Gastrocnemius medialis (tissue), 4 donors: ENCODE measurements at regions not wholly inside any gene's neighbourhood (a gene's known extent, or its start where the extent isn't known, plus 50 kb on each side); places are given as distances from the start of the nearest gene placed in this dataset.

ENCODE experiments used
- ATAC-seq, 2 donors: fragments of 150-250 bp; one replicate each; pipeline ENCODE4 v1.9.1; 2016
- DNase-seq, 2 donors: peaks; one replicate each; pipeline ENCODE4 v3.0.0-alpha.2; 2019
- H3K27ac ChIP-seq, 4 donors: fragments of 200-600 bp; sonication (generic); 1 replicate in 1 of 4; 2 replicates in 3 of 4; pipeline ENCODE4 v1.5.1; 2016 to 2018; ENCODE audit warnings: mild to moderate bottlenecking in 2 of 4, moderate library complexity in 1 of 4
- H3K27me3 ChIP-seq, 3 donors: fragments of 200-600 bp; sonication (generic) in 2 of 3; 1 replicate in 1 of 3; 2 replicates in 2 of 3; pipeline versions ENCODE4 v1.5.1 to v1.6.0; 2016 to 2019; ENCODE audit warnings: mild to moderate bottlenecking in 1 of 3, moderate library complexity in 1 of 3
- H3K36me3 ChIP-seq, 2 donors: fragments of 200-600 bp; sonication (generic) in 1 of 2; one replicate each; pipeline ENCODE4 v1.5.1; 2017 to 2018
- H3K4me1 ChIP-seq, 2 donors: fragments of 200-600 bp; sonication (generic) in 1 of 2; one replicate each; pipeline ENCODE4 v1.5.1; 2016 to 2017; ENCODE audit warnings: mild to moderate bottlenecking in 2 of 2
- H3K4me3 ChIP-seq, 4 donors: fragments of 200-600 bp; sonication (generic) in 3 of 4; 1 replicate in 1 of 4; 2 replicates in 3 of 4; pipeline ENCODE4 v1.5.1; 2016 to 2019; ENCODE audit warnings: mild to moderate bottlenecking in 2 of 4
- H3K9me3 ChIP-seq, 3 donors: fragments of 200-600 bp; sonication (generic) in 2 of 3; 1 replicate in 1 of 3; 2 replicates in 2 of 3; pipeline ENCODE4 v1.5.1; 2016 to 2019
- POLR2A ChIP-seq, 2 donors: fragments of 450-650 bp; IDR thresholded peaks; one replicate each; pipeline ENCODE4 v1.6.1; 2017; ENCODE audit warnings: antibody characterized with exemption in 2 of 2, mild to moderate bottlenecking in 2 of 2, moderate library complexity in 2 of 2
- in situ Hi-C, 4 donors: fragments of 200-750 bp; cut with MboI; loops; one replicate each; pipeline versions ENCODE4 v1.15.0 to v1.8.0; 2017; ENCODE audit warnings: low sequenced_read_pairs in 4 of 4
- intact Hi-C: fragments of 100-400 bp; cut with DNase I; formaldehyde crosslinking; loops from one replicate; pipeline ENCODE4 v1.15.1; 2023; ENCODE audit warnings: low total_unique reads
- TF ChIP-seq, protein P1 (sequence below), 5 experiments: fragments of 450-650 bp in 3 of 5; fragments of 200-600 bp in 2 of 5; sonication (generic) in 2 of 5; IDR thresholded peaks in 4 of 5; conservative IDR thresholded peaks in 1 of 5; 1 replicate in 4 of 5; 2 replicates in 1 of 5; pipeline ENCODE4 v1.5.1; 2016 to 2019; ENCODE audit warnings: antibody characterized with exemption in 5 of 5, mild to moderate bottlenecking in 3 of 5, moderate library complexity in 3 of 5

DNA sequence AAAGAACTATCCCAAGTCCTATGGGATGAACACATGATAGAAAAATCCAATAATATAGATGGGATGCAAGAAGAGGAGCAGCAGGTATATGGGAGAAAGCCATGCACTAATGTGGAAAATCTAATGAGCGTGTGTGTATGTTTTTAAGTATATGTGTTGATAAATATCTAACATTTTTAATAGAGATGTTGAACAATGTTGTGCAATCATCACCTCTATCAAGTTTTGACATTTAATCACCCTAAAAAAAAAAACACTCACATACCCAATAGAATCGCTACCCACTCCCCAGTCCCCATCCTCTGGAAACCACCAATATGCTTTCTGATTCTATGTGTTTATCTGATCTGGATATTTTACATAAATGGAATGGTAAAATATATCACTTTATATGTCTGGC, 983.7 kb downstream of the SUCLG1 start:
- no peak for ATAC-seq
- no peaks in the 10 kb centered on the region for H3K27me3 ChIP-seq
- H3K9me3 ChIP-seq, result no peaks in the 10 kb centered on the region
- in situ Hi-C loops, result no loop called here
- TF ChIP-seq POLR2A (IDR thresholded peaks at IDR 0.05), result no peak
- TF ChIP-seq, protein P1, sequence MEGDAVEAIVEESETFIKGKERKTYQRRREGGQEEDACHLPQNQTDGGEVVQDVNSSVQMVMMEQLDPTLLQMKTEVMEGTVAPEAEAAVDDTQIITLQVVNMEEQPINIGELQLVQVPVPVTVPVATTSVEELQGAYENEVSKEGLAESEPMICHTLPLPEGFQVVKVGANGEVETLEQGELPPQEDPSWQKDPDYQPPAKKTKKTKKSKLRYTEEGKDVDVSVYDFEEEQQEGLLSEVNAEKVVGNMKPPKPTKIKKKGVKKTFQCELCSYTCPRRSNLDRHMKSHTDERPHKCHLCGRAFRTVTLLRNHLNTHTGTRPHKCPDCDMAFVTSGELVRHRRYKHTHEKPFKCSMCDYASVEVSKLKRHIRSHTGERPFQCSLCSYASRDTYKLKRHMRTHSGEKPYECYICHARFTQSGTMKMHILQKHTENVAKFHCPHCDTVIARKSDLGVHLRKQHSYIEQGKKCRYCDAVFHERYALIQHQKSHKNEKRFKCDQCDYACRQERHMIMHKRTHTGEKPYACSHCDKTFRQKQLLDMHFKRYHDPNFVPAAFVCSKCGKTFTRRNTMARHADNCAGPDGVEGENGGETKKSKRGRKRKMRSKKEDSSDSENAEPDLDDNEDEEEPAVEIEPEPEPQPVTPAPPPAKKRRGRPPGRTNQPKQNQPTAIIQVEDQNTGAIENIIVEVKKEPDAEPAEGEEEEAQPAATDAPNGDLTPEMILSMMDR (IDR thresholded peaks at IDR 0.05 in 4 of 5, conservative IDR thresholded peaks at IDR 0.05 in 1 of 5), result no peak
- H3K4me3 ChIP-seq, result no peak overlapping the region
- intact Hi-C loops, result no loop called here
- H3K36me3 ChIP-seq, result no peaks in the 10 kb centered on the region
- no peak overlapping the region for H3K27ac ChIP-seq
- DNase-seq, result no peak
- no peaks in the 10 kb centered on the region for H3K4me1 ChIP-seq

DNA sequence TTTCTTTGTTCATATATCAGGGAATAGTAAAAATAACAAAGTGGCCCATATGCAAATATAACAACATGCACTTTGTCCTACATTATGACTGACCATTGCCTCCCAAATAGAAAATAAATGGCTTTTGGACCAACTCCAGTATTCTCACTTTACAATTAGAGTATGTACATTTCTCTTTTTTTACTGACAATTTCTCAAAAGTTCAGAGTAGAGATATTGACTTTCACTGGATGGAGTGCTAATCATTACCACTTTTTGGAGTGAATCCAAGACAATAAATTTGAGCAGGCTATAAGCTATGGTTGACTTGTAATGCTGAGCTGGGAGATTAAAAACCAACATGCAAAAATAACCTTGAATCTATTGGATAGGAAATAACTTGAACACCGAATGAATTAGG, 987.4 kb downstream of the SUCLG1 start:
- in situ Hi-C loops (no loop called here), intact Hi-C loops (no loop called here)
- Histone ChIP-seq H3K4me3 (no peak overlapping the region), H3K4me1 (no peaks in the 10 kb centered on the region), H3K9me3 (no peaks in the 10 kb centered on the region), H3K27ac (no peak overlapping the region), H3K27me3 (no peaks in the 10 kb centered on the region), H3K36me3 (no peaks in the 10 kb centered on the region)
- ATAC-seq (no peak), DNase-seq (no peak)
- TF ChIP-seq POLR2A (IDR thresholded peaks at IDR 0.05), result no peak
- TF ChIP-seq, protein P1 (IDR thresholded peaks at IDR 0.05 in 4 of 5, conservative IDR thresholded peaks at IDR 0.05 in 1 of 5), result no peak

DNA sequence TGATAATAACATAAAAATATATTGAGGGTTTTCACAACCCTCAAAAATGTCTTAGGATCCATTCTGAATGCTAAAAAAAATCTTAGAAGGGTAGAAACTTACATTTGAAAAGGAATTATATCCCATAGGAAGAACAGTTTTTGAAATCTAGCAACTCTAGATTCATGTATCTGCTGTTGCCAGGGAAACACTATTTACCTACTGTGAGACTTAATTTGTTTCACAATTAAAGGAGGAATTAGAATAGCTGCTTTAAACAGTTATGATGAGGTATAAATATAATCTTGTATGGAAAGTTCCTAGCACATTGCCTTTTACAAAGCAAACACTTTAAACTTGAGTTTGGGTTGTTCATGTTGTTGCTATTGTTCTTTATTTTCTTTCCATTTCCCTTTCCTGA, 988.2 kb downstream of the SUCLG1 start:
- no peak for ATAC-seq
- Histone ChIP-seq H3K4me3 (no peak overlapping the region), H3K27ac (no peak overlapping the region), H3K9me3 (no peaks in the 10 kb centered on the region), H3K4me1 (no peaks in the 10 kb centered on the region), H3K27me3 (no peaks in the 10 kb centered on the region), H3K36me3 (no peaks in the 10 kb centered on the region)
- intact Hi-C loops (no loop called here), in situ Hi-C loops (no loop called here)
- DNase-seq, result no peak
- no peak for TF ChIP-seq POLR2A (IDR thresholded peaks at IDR 0.05)
- TF ChIP-seq, protein P1 (IDR thresholded peaks at IDR 0.05 in 4 of 5, conservative IDR thresholded peaks at IDR 0.05 in 1 of 5), result no peak

DNA sequence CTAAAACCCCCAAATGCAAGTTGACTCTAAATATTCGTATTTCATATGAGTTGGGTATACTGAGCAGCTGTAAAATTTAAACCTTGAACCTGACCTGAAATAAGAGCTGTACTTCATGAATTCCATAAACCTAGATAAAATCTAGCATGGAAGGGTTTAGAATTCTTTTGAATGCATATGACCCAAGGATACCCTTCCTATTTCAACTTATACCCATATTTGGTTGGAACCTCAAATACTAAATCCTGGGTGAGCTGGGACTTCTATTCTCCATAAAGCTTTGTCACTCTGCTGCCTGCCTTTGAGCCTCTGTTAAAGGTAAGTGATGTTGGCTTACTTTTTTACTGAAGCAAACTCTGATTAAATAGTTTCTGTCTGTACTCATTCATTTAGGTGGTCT, 994.6 kb downstream of the SUCLG1 start:
- DNase-seq (no peak), ATAC-seq (no peak)
- no peak overlapping the region for H3K4me3 ChIP-seq
- in situ Hi-C loops (no loop called here), intact Hi-C loops (no loop called here)
- H3K27me3 ChIP-seq, result no peaks in the 10 kb centered on the region
- no peak for TF ChIP-seq POLR2A (IDR thresholded peaks at IDR 0.05)
- TF ChIP-seq, protein P1 (IDR thresholded peaks at IDR 0.05 in 4 of 5, conservative IDR thresholded peaks at IDR 0.05 in 1 of 5), result no peak
- no peaks in the 10 kb centered on the region for H3K36me3 ChIP-seq
- H3K4me1 ChIP-seq, result no peaks in the 10 kb centered on the region
- no peaks in the 10 kb centered on the region for H3K9me3 ChIP-seq
- no peak overlapping the region for H3K27ac ChIP-seq

DNA sequence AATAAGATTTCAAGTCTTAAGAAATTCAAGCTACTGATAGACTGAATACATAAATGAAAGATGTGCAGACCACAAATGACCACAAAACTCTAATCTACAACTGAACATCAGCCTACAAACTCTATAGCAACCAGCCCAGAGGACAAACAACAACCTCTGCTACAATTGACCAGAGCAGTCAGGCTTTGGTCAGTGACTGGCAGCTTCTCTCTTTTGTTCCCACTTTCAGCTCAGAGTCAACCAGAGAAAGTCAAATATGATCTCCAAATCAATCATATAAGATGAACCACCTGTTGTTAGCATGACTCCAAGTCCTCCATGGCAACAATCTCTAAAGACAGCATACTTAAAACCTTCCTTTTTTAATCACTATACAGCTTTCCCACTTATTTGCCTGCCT, 996.2 kb downstream of the SUCLG1 start:
- intact Hi-C loops (no loop called here), in situ Hi-C loops (no loop called here)
- ATAC-seq (no peak), DNase-seq (no peak)
- Histone ChIP-seq H3K9me3 (no peaks in the 10 kb centered on the region), H3K27ac (no peak overlapping the region), H3K4me1 (no peaks in the 10 kb centered on the region), H3K27me3 (no peaks in the 10 kb centered on the region), H3K36me3 (no peaks in the 10 kb centered on the region), H3K4me3 (no peak overlapping the region)
- TF ChIP-seq, protein P1 (IDR thresholded peaks at IDR 0.05 in 4 of 5, conservative IDR thresholded peaks at IDR 0.05 in 1 of 5), result no peak
- TF ChIP-seq POLR2A (IDR thresholded peaks at IDR 0.05), result no peak
